WTC11 (cell line): ENCODE measurements at regions not wholly inside any gene's neighbourhood (a gene's known extent, or its start where the extent isn't known, plus 50 kb on each side); places are given as distances from the start of the nearest gene placed in this dataset.

Experiments
- ATAC-seq: fragments of 200-7000 bp; cut with Tn5 transposase; 2 replicates; pipeline ENCODE4 v1.10.0; 2021; ENCODE audit warnings: mild to moderate bottlenecking, moderate library complexity
- CTCF ChIA-PET: fragments of 300-600 bp; sonication (Branson Sonifier 250); formaldehyde crosslinking; loops from one replicate; lab custom pipeline; 2021; ENCODE audit warnings: antibody characterized with exemption; lab: Charles Lee
- POLR2A ChIA-PET: fragments of 350-600 bp; sonication (Branson Sonifier 250); formaldehyde crosslinking; loops from one replicate; lab custom pipeline; 2021; ENCODE audit warnings: antibody characterized with exemption; lab: Charles Lee
- DNase-seq: peaks from one replicate; pipeline ENCODE4 v3.0.0; 2021; ENCODE audit warnings: low spot score
- H3K27ac Mint-ChIP-seq: 2 replicates; pipeline ENCODE4 v1.8.0; 2021; ENCODE audit warnings: mixed read lengths
- H3K27me3 Mint-ChIP-seq: 2 replicates; pipeline ENCODE4 v1.8.0; 2021; ENCODE audit warnings: low read depth, mild to moderate bottlenecking, moderate library complexity, mixed read lengths
- H3K36me3 Mint-ChIP-seq: 2 replicates; pipeline ENCODE4 v1.8.0; 2021; ENCODE audit warnings: mixed read lengths
- H3K4me1 Mint-ChIP-seq: 2 replicates; pipeline ENCODE4 v1.8.0; 2022; ENCODE audit warnings: mixed read lengths
- H3K4me3 Mint-ChIP-seq: 2 replicates; pipeline ENCODE4 v1.8.0; 2021; ENCODE audit warnings: mild to moderate bottlenecking, moderate library complexity, mixed read lengths
- H3K9me3 Mint-ChIP-seq: 2 replicates; pipeline ENCODE4 v1.8.0; 2021; ENCODE audit warnings: mixed read lengths
- ARID4B ChIP-seq: sonication (generic); formaldehyde crosslinking; IDR thresholded peaks from 2 replicates; pipeline ENCODE4 v1.8.0; 2023; ENCODE audit warnings: missing genetic modification reagents, mild to moderate bottlenecking, borderline replicate concordance
- CREM ChIP-seq: sonication (generic); formaldehyde crosslinking; IDR thresholded peaks from 2 replicates; pipeline ENCODE4 v1.8.1; 2022; ENCODE audit warnings: mild to moderate bottlenecking, missing genetic modification reagents, moderate library complexity
- EMX1 ChIP-seq: fragments of 250-450 bp; sonication (Bioruptor Pico); IDR thresholded peaks from 2 replicates; pipeline ENCODE4 v1.8.0; 2021; ENCODE audit warnings: mild to moderate bottlenecking
- ESRRA ChIP-seq: sonication (generic); formaldehyde crosslinking; IDR thresholded peaks from 2 replicates; pipeline ENCODE4 v1.8.1; 2022; ENCODE audit warnings: mild to moderate bottlenecking, missing genetic modification reagents, borderline replicate concordance
- GTF2I ChIP-seq: fragments of 250-450 bp; sonication (Bioruptor Pico); conservative IDR thresholded peaks from 2 replicates; pipeline ENCODE4 v1.4.0; 2021; ENCODE audit warnings: mild to moderate bottlenecking
- JAZF1 ChIP-seq: fragments of 250-450 bp; sonication (Bioruptor Pico); IDR thresholded peaks from 2 replicates; pipeline ENCODE4 v1.9.0; 2021; ENCODE audit warnings: moderate library complexity, mild to moderate bottlenecking, inconsistent platforms
- KAT7 ChIP-seq: sonication (generic); formaldehyde crosslinking; IDR thresholded peaks from 2 replicates; pipeline ENCODE4 v1.8.1; 2023; ENCODE audit warnings: missing genetic modification reagents, mild to moderate bottlenecking, borderline replicate concordance
- NFATC4 ChIP-seq: fragments of 250-450 bp; sonication (Bioruptor Pico); IDR thresholded peaks from 2 replicates; pipeline ENCODE4 v1.9.0; 2021; ENCODE audit warnings: mild to moderate bottlenecking
- NFYB ChIP-seq: sonication (generic); formaldehyde crosslinking; conservative IDR thresholded peaks from 2 replicates; pipeline ENCODE4 v1.8.0; 2022; ENCODE audit warnings: low read depth, missing genetic modification reagents
- NR3C1 ChIP-seq: sonication (generic); formaldehyde crosslinking; conservative IDR thresholded peaks from 2 replicates; pipeline ENCODE4 v1.8.1; 2023; ENCODE audit warnings: low read depth, mild to moderate bottlenecking, missing genetic modification reagents
- OVOL2 ChIP-seq: fragments of 250-450 bp; sonication (Bioruptor Pico); IDR thresholded peaks from 2 replicates; pipeline ENCODE4 v1.9.0; 2021; ENCODE audit warnings: mild to moderate bottlenecking, borderline replicate concordance
- RELA ChIP-seq: sonication (generic); formaldehyde crosslinking; IDR thresholded peaks from 2 replicates; pipeline ENCODE4 v1.8.1; 2022; ENCODE audit warnings: missing genetic modification reagents, mild to moderate bottlenecking, borderline replicate concordance
- SMAD3 ChIP-seq: sonication (generic); formaldehyde crosslinking; IDR thresholded peaks from 2 replicates; pipeline ENCODE4 v1.8.0; 2022; ENCODE audit warnings: missing genetic modification reagents, mild to moderate bottlenecking, borderline replicate concordance
- SMAD4 ChIP-seq: sonication (generic); formaldehyde crosslinking; IDR thresholded peaks from 2 replicates; pipeline ENCODE4 v1.8.0; 2022; ENCODE audit warnings: mild to moderate bottlenecking, missing genetic modification reagents
- TP53 ChIP-seq: sonication (generic); formaldehyde crosslinking; IDR thresholded peaks from 2 replicates; pipeline ENCODE4 v1.8.1; 2023; ENCODE audit warnings: mild to moderate bottlenecking, missing genetic modification reagents
- USF2 ChIP-seq: sonication (generic); formaldehyde crosslinking; IDR thresholded peaks from 2 replicates; pipeline ENCODE4 v1.8.1; 2023; ENCODE audit warnings: mild to moderate bottlenecking, missing genetic modification reagents, moderate library complexity
- ZNF232 ChIP-seq: sonication (generic); formaldehyde crosslinking; IDR thresholded peaks from 2 replicates; pipeline ENCODE4 v1.8.0; 2022; ENCODE audit warnings: mild to moderate bottlenecking, missing genetic modification reagents
- ZNF263 ChIP-seq: sonication (generic); formaldehyde crosslinking; IDR thresholded peaks from 2 replicates; pipeline ENCODE4 v1.8.1; 2022; ENCODE audit warnings: low read depth, mild to moderate bottlenecking, moderate library complexity, missing genetic modification reagents
- ZNF317 ChIP-seq: sonication (generic); formaldehyde crosslinking; IDR thresholded peaks from 2 replicates; pipeline ENCODE4 v1.8.1; 2023; ENCODE audit warnings: low read depth, mild to moderate bottlenecking, moderate library complexity, missing genetic modification reagents, borderline replicate concordance
- ZNF671 ChIP-seq: fragments of 250-450 bp; sonication (Bioruptor Pico); IDR thresholded peaks from 2 replicates; pipeline ENCODE4 v1.8.0; 2021; ENCODE audit warnings: mild to moderate bottlenecking
- TF ChIP-seq, protein P1 (sequence below): fragments of 250-450 bp; sonication (Bioruptor Pico); IDR thresholded peaks from 2 replicates; pipeline ENCODE4 v1.8.0; 2021; ENCODE audit warnings: mild to moderate bottlenecking
- TF ChIP-seq, protein P2 (sequence below): sonication (generic); formaldehyde crosslinking; IDR thresholded peaks from 2 replicates; pipeline ENCODE4 v1.8.0; 2022; ENCODE audit warnings: mild to moderate bottlenecking, missing genetic modification reagents

DNA sequence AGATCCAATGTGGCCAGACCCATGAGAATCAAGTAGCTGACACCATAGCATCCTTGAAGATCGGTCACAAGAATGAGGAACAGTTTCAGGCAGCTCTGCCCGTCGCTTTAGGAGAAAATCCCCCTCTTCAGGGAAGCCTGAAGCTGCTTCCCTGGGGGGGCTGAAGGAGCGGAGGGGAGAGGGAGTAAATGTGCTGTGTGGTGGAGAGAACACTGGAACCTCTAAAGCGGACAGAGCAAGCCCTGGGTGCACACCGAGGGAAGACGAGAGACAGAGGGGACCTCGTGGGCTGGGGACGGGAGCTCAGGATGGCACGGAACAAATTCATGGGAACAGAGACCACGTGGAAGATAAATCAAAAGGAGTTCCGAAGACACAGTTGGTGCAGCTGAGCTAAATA lies 154.3 kb downstream of the NDUFA10 start:
- no peaks in the 10 kb centered on the region; the same call in 1 of the 2 replicates for H3K27me3 Mint-ChIP-seq
- H3K4me3 Mint-ChIP-seq: no peak overlapping the region
- ChIA-PET POLR2A (no interaction called here), CTCF (interaction anchor here (1.0 to 2.9 kb wide), 2 partner anchors 11 to 47 kb away, joined by 3 to 9 read pairs; no protein-coding TSS in a partner anchor)
- peaks cover 6% of the 10 kb centered on the region for H3K4me1 Mint-ChIP-seq
- DNase-seq (no peak), ATAC-seq (no peak)
- no peaks in the 10 kb centered on the region for H3K9me3 Mint-ChIP-seq
- no peaks in the 10 kb centered on the region for H3K36me3 Mint-ChIP-seq
- TF ChIP-seq ZNF671 (CRISPR knock-in tag) (no peak), SMAD4 (CRISPR knock-in tag) (no peak), NR3C1 (no peak), ZNF317 (CRISPR knock-in tag) (no peak), CREM (CRISPR knock-in tag) (no peak), KAT7 (no peak), USF2 (CRISPR knock-in tag) (no peak), ESRRA (no peak), OVOL2 (CRISPR knock-in tag) (no peak), TP53 (CRISPR knock-in tag) (no peak), JAZF1 (CRISPR knock-in tag) (no peak), EMX1 (CRISPR knock-in tag) (no peak), NFYB (CRISPR knock-in tag) (no peak), ZNF232 (CRISPR knock-in tag) (no peak), NFATC4 (CRISPR knock-in tag) (no peak), RELA (CRISPR knock-in tag) (no peak), SMAD3 (CRISPR knock-in tag) (no peak), ZNF263 (CRISPR knock-in tag) (no peak)
- TF ChIP-seq, protein P1, sequence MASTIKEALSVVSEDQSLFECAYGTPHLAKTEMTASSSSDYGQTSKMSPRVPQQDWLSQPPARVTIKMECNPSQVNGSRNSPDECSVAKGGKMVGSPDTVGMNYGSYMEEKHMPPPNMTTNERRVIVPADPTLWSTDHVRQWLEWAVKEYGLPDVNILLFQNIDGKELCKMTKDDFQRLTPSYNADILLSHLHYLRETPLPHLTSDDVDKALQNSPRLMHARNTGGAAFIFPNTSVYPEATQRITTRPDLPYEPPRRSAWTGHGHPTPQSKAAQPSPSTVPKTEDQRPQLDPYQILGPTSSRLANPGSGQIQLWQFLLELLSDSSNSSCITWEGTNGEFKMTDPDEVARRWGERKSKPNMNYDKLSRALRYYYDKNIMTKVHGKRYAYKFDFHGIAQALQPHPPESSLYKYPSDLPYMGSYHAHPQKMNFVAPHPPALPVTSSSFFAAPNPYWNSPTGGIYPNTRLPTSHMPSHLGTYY (CRISPR knock-in tag): no peak
- TF ChIP-seq, protein P2, sequence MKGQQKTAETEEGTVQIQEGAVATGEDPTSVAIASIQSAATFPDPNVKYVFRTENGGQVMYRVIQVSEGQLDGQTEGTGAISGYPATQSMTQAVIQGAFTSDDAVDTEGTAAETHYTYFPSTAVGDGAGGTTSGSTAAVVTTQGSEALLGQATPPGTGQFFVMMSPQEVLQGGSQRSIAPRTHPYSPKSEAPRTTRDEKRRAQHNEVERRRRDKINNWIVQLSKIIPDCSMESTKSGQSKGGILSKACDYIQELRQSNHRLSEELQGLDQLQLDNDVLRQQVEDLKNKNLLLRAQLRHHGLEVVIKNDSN: no peak
- H3K27ac Mint-ChIP-seq: no peak overlapping the region

DNA sequence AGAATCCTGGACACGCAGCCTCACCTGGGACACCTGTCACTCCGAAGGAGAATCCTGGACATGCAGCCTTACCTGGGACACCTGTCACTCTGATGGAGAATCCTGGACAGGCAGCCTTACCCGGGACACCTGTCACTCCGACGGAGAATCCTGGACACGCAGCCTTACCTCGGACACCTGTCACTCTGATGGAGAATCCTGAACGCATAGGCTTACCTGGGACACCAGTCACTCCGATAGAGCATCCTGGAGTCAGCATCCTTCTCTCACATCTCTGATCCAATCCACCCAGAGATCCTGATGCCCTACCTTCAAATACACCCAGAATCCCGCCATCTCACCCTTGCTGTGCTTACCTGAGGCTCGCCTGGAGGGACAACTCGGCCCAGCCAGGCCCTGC lies 154.9 kb downstream of the NDUFA10 start:
- no peak for DNase-seq
- TF ChIP-seq GTF2I (CRISPR knock-in tag) (no peak), NFYB (CRISPR knock-in tag) (no peak), ARID4B (CRISPR knock-in tag) (no peak), OVOL2 (CRISPR knock-in tag) (no peak), SMAD4 (CRISPR knock-in tag) (no peak)
- no peaks in the 10 kb centered on the region for H3K9me3 Mint-ChIP-seq
- ATAC-seq: no peak
- no peaks in the 10 kb centered on the region for H3K36me3 Mint-ChIP-seq
- no peaks in the 10 kb centered on the region for H3K27me3 Mint-ChIP-seq
- H3K4me3 Mint-ChIP-seq: no peak overlapping the region
- H3K27ac Mint-ChIP-seq: no peak overlapping the region
- ChIA-PET POLR2A (no interaction called here), CTCF (interaction anchor here (2.9 kb wide), 1 partner anchor 46 kb away, joined by 9 read pairs; no protein-coding TSS in a partner anchor)
- H3K4me1 Mint-ChIP-seq: peaks cover 6% of the 10 kb centered on the region
